H9 (cell line): ENCODE measurements at regions not wholly inside any gene's neighbourhood (a gene's known extent, or its start where the extent isn't known, plus 50 kb on each side); places are given as distances from the start of the nearest gene placed in this dataset.

ENCODE experiments used
- DNase-seq: peaks from one replicate; pipeline ENCODE4 v3.0.0-alpha.2; 2017
- H2AFZ ChIP-seq: one replicate; pipeline ENCODE4 v1.6.1; 2013; ENCODE audit warnings: mild to moderate bottlenecking, low read length, control low read depth, moderate library complexity
- H2AK5ac ChIP-seq: 2 replicates; pipeline ENCODE4 v1.6.1; 2013; ENCODE audit warnings: low read length, control low read depth, mixed read lengths; ENCODE audit not compliant: insufficient read length
- H2BK120ac ChIP-seq: one replicate; pipeline ENCODE4 v1.6.1; 2013; ENCODE audit warnings: low read depth, mild to moderate bottlenecking, low read length, control low read depth, inconsistent platforms; ENCODE audit not compliant: poor library complexity, severe bottlenecking
- H2BK12ac ChIP-seq: 2 replicates; pipeline ENCODE4 v1.6.1; 2013; ENCODE audit warnings: low read length, control low read depth, mixed read lengths, low read depth; ENCODE audit not compliant: insufficient read length
- H2BK15ac ChIP-seq: 2 replicates; pipeline ENCODE4 v1.6.1; 2013; ENCODE audit warnings: low read depth, low read length, control low read depth
- H2BK20ac ChIP-seq: one replicate; pipeline ENCODE4 v1.6.1; 2013; ENCODE audit warnings: low read depth, mild to moderate bottlenecking, low read length, control low read depth, inconsistent platforms; ENCODE audit not compliant: poor library complexity, severe bottlenecking
- H2BK5ac ChIP-seq: 2 replicates; pipeline ENCODE4 v1.6.1; 2013; ENCODE audit warnings: low read length, control low read depth, mixed read lengths; ENCODE audit not compliant: insufficient read length
- H3K14ac ChIP-seq: 2 replicates; pipeline ENCODE4 v1.6.1; 2013; ENCODE audit warnings: low read length, control low read depth; ENCODE audit not compliant: insufficient read depth
- H3K18ac ChIP-seq: 2 replicates; pipeline ENCODE4 v1.6.1; 2013; ENCODE audit warnings: low read depth, mild to moderate bottlenecking, mixed read lengths, low read length, control low read depth; ENCODE audit not compliant: insufficient read length
- H3K23ac ChIP-seq: 2 replicates; pipeline ENCODE4 v1.6.1; 2013; ENCODE audit warnings: low read length, control low read depth, mixed read lengths, low read depth; ENCODE audit not compliant: insufficient read length
- H3K23me2 ChIP-seq: 2 replicates; pipeline ENCODE4 v1.6.1; 2013; ENCODE audit warnings: low read depth, mild to moderate bottlenecking, mixed read lengths, low read length, control low read depth; ENCODE audit not compliant: insufficient read length, poor library complexity, severe bottlenecking
- H3K27ac ChIP-seq: 2 replicates; pipeline ENCODE4 v1.5.1; 2013; ENCODE audit warnings: low read length, control low read depth, mixed read lengths, low read depth; ENCODE audit not compliant: insufficient read length
- H3K27me3 ChIP-seq: 2 replicates; pipeline ENCODE4 v1.6.1; 2013; ENCODE audit warnings: low read length, control low read depth, inconsistent platforms; ENCODE audit not compliant: insufficient read depth
- H3K4ac ChIP-seq: 2 replicates; pipeline ENCODE4 v1.6.1; 2013; ENCODE audit warnings: low read depth, mild to moderate bottlenecking, control low read depth, inconsistent platforms, low read length, moderate library complexity
- H3K4me1 ChIP-seq: 2 replicates; pipeline ENCODE4 v1.6.1; 2013; ENCODE audit warnings: low read length, control low read depth, inconsistent platforms; ENCODE audit not compliant: insufficient read depth
- H3K4me2 ChIP-seq: 2 replicates; pipeline ENCODE4 v1.6.1; 2013; ENCODE audit warnings: low read length, control low read depth, mixed read lengths; ENCODE audit not compliant: insufficient read length, insufficient read depth
- H3K56ac ChIP-seq: 2 replicates; pipeline ENCODE4 v1.6.1; 2013; ENCODE audit warnings: low read depth, mild to moderate bottlenecking, mixed read lengths, low read length, control low read depth; ENCODE audit not compliant: insufficient read length
- H3K79me1 ChIP-seq: 2 replicates; pipeline ENCODE4 v1.6.1; 2013; ENCODE audit warnings: low read depth, mild to moderate bottlenecking, moderate library complexity, low read length, control low read depth, inconsistent platforms; ENCODE audit not compliant: insufficient read depth, poor library complexity, severe bottlenecking
- H3K79me2 ChIP-seq: 2 replicates; pipeline ENCODE4 v1.6.1; 2013; ENCODE audit warnings: low read length, control low read depth, inconsistent platforms; ENCODE audit not compliant: insufficient read depth
- H3K9ac ChIP-seq: 2 replicates; pipeline ENCODE4 v1.6.1; 2013; ENCODE audit warnings: low read length, control low read depth, mixed read lengths; ENCODE audit not compliant: insufficient read length; ENCODE audit errors: extremely low read depth
- H3K9me3 ChIP-seq: one replicate; pipeline ENCODE4 v1.6.1; 2013; ENCODE audit warnings: low read depth, low read length, inconsistent platforms; ENCODE audit not compliant: control insufficient read depth
- H3T11ph ChIP-seq: one replicate; pipeline ENCODE4 v1.6.1; 2013; ENCODE audit warnings: mild to moderate bottlenecking, low read length, control low read depth, inconsistent platforms
- H4K20me1 ChIP-seq: one replicate; pipeline ENCODE4 v1.6.1; 2013; ENCODE audit not compliant: control insufficient read depth, insufficient read length, insufficient read depth
- H4K5ac ChIP-seq: 2 replicates; pipeline ENCODE4 v1.6.1; 2013; ENCODE audit warnings: low read depth, mild to moderate bottlenecking, mixed read lengths, low read length, control low read depth; ENCODE audit not compliant: insufficient read length
- H4K8ac ChIP-seq: replicated peaks from 2 replicates; pipeline ENCODE4 v1.6.1; 2013; ENCODE audit warnings: low read length, control low read depth, mixed read lengths, low read depth; ENCODE audit not compliant: insufficient read length
- H4K91ac ChIP-seq: 2 replicates; pipeline ENCODE4 v1.6.1; 2013; ENCODE audit warnings: low read depth, mild to moderate bottlenecking, moderate library complexity, mixed read lengths, low read length, control low read depth; ENCODE audit not compliant: insufficient read length
- H3K27ac Mint-ChIP-seq, 3 experiments: 2 replicates in 2 of 3; 3 replicates in 1 of 3; pipeline ENCODE4 v1.8.0; 2020 to 2021; ENCODE audit warnings: mixed read lengths in 3 of 3, mild to moderate bottlenecking in 1 of 3, moderate library complexity in 1 of 3
- H3K27me3 Mint-ChIP-seq: 2 replicates; pipeline ENCODE4 v1.8.0; 2021; ENCODE audit warnings: low read depth, mild to moderate bottlenecking, moderate library complexity, mixed read lengths
- H3K36me3 Mint-ChIP-seq, 3 experiments: 2 replicates in 2 of 3; 3 replicates in 1 of 3; pipeline ENCODE4 v1.8.0; 2020 to 2021; ENCODE audit warnings: low read depth in 3 of 3, mixed read lengths in 3 of 3; ENCODE audit not compliant: insufficient read depth in 1 of 3
- H3K4me1 Mint-ChIP-seq, 2 experiments: 2 replicates each; pipeline ENCODE4 v1.8.0; 2020; ENCODE audit warnings: mixed read lengths in 2 of 2
- H3K4me3 Mint-ChIP-seq, 2 experiments: 2 replicates in 1 of 2; 3 replicates in 1 of 2; pipeline ENCODE4 v1.8.0; 2020 to 2021; ENCODE audit warnings: mild to moderate bottlenecking in 2 of 2, mixed read lengths in 2 of 2, moderate library complexity in 1 of 2
- H3K9me3 Mint-ChIP-seq, 2 experiments: 2 replicates in 1 of 2; 3 replicates in 1 of 2; pipeline ENCODE4 v1.8.0; 2020; ENCODE audit warnings: mild to moderate bottlenecking in 2 of 2, mixed read lengths in 2 of 2, moderate library complexity in 1 of 2
- CTCF ChIP-seq: fragments of 200-600 bp; sonication (generic); conservative IDR thresholded peaks from 3 replicates; pipeline ENCODE4 v1.8.0; 2021; ENCODE audit warnings: antibody characterized with exemption, mild to moderate bottlenecking
- WGBS: extraction: QIAGEN DNeasy Blood & Tissue Kit; methylation state at CpG from one replicate; pipeline ENCODE4 v1.1.7; 2013; ENCODE audit warnings: missing lambda C conversion rate, low lambda C conversion rate, mixed read lengths; ENCODE audit not compliant: insufficient read length; ENCODE audit errors: extremely low coverage; 5-methylcytosine and 5-hydroxymethylcytosine counted together

DNA sequence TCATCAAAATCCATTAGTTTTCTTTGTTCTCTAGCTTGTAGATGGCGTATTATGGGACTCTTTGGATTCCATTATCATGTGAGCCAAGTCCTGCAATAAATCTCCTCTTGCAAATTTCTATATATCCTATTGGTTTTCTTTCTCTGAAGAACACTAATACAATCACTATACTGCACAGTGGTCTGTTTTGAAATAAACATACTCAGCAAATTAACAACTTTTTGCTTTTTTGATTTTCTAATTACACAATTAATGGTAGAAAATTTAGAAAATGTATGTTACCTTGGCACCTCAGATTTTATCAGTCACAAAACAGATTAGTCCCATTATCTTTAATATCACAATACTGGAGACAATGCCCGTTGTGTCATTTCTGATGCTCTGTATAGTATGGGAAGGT is 513.2 kb upstream of the MIS18BP1 start:
- no CpG with 5 or more reads among the region's 2 CpGs for WGBS
- Histone ChIP-seq H3K79me2 (no peaks in the 10 kb centered on the region), H2BK12ac (no peak overlapping the region), H2AK5ac (no peak overlapping the region), H4K8ac (no peak overlapping the region), H2BK15ac (no peak overlapping the region), H4K91ac (no peak overlapping the region), H3K4ac (no peak overlapping the region), H3K18ac (no peak overlapping the region), H4K5ac (no peak overlapping the region), H3K9me3 (no peaks in the 10 kb centered on the region), H3T11ph (no peak overlapping the region), H2AFZ (no peak overlapping the region), H3K9ac (no peak overlapping the region), H3K4me1 (no peaks in the 10 kb centered on the region), H4K20me1 (no peaks in the 10 kb centered on the region), H2BK5ac (no peak overlapping the region), H3K23ac (no peak overlapping the region), H3K4me2 (no peak overlapping the region), H3K56ac (no peak overlapping the region), H2BK120ac (no peak overlapping the region), H3K27ac (no peak overlapping the region), H3K14ac (no peak overlapping the region), H3K27me3 (no peaks in the 10 kb centered on the region), H3K23me2 (no peaks in the 10 kb centered on the region), H3K79me1 (no peaks in the 10 kb centered on the region), H2BK20ac (no peak overlapping the region)
- no peaks in the 10 kb centered on the region for H3K36me3 Mint-ChIP-seq
- peaks cover 0 to 3% of the 10 kb centered on the region in 2 experiments; a peak in 2 of 5 replicates for H3K9me3 Mint-ChIP-seq
- no peaks in the 10 kb centered on the region for H3K27me3 Mint-ChIP-seq
- H3K4me1 Mint-ChIP-seq, result no peaks in the 10 kb centered on the region
- no peak for TF ChIP-seq CTCF
- H3K4me3 Mint-ChIP-seq, result no peak overlapping the region
- H3K27ac Mint-ChIP-seq, result no peak overlapping the region
- no peak for DNase-seq
